ENCODE measurements at regions not wholly inside any gene's neighbourhood (a gene's known extent, or its start where the extent isn't known, plus 50 kb on each side); places are given as distances from the start of the nearest gene placed in this dataset.

GRCh38 chr1:29685387-29685786 lies 449.1 kb downstream of the PTPRU start:
- TF ChIP-seq, protein P1, sequence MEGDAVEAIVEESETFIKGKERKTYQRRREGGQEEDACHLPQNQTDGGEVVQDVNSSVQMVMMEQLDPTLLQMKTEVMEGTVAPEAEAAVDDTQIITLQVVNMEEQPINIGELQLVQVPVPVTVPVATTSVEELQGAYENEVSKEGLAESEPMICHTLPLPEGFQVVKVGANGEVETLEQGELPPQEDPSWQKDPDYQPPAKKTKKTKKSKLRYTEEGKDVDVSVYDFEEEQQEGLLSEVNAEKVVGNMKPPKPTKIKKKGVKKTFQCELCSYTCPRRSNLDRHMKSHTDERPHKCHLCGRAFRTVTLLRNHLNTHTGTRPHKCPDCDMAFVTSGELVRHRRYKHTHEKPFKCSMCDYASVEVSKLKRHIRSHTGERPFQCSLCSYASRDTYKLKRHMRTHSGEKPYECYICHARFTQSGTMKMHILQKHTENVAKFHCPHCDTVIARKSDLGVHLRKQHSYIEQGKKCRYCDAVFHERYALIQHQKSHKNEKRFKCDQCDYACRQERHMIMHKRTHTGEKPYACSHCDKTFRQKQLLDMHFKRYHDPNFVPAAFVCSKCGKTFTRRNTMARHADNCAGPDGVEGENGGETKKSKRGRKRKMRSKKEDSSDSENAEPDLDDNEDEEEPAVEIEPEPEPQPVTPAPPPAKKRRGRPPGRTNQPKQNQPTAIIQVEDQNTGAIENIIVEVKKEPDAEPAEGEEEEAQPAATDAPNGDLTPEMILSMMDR (IDR thresholded peaks at IDR 0.05; ENCODE audit: insufficient read depth, low read depth, low read length): no peak
- TF ChIP-seq EZH2 (IDR thresholded peaks at IDR 0.05; ENCODE audit: insufficient read depth, low read length): no peak
